Cardiac septum (tissue), 1 donor: ENCODE measurements at regions not wholly inside any gene's neighbourhood (a gene's known extent, or its start where the extent isn't known, plus 50 kb on each side); places are given as distances from the start of the nearest gene placed in this dataset.
"Not testable (repeated sequence)": the region's sequence is repeated elsewhere in the genome, so short reads cannot be mapped to it uniquely, and the experiment has no call there.

Experiments used
- DNase-seq: peaks from one replicate; pipeline ENCODE4 v3.0.0-alpha.2; 2020; ENCODE audit warnings: low spot score
- intact Hi-C: fragments of 100-400 bp; cut with DNase I; formaldehyde crosslinking; loops from one replicate; pipeline ENCODE4 v1.14.0; 2022
- donor health status: DM: no; HTN: no; CAD: no.

GRCh38 chr20:17825960-17826843 is 126.4 kb downstream of the BANF2 start:
- intact Hi-C loops, result no loop called here
- peak; percentile 26 for DNase-seq

- DNase-seq, result peak; percentile 67
Measured at GRCh38 chr20:17825252-17825959, 125.6 kb downstream of the BANF2 start.

DNA sequence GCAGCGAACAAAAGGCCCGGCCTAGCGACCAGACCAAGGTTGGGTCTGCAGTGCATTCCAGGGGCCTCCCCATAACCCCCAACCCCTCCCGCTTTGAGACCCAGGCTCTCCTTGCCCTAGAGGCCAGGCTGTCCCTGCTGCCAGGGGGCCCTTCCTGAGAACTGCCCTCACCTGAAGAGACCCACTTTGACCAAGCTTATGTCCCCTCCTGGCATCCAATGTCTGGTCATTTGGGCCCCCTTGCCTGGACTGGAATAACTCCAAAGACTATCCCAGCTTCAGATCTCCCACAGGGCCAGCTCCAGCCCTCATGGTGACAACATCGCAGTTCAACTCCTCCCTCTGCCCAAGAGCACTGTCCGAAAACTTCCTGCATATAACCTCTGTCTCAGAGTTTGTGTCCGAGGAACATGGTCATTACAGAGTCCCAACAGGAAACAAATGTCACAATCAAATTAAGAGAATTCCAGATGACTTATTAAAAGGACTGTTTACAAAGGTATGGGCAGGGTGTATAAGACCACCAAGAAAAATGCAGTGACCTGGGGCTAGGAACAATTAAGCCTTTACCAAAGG is 125.0 kb downstream of the BANF2 start:
- intact Hi-C loops, result no loop called here
- peak; percentile 55 for DNase-seq

More at GRCh38 chr20:17825252-17825959, 125.6 kb downstream of the BANF2 start:
- intact Hi-C loops, result no loop called here

DNA sequence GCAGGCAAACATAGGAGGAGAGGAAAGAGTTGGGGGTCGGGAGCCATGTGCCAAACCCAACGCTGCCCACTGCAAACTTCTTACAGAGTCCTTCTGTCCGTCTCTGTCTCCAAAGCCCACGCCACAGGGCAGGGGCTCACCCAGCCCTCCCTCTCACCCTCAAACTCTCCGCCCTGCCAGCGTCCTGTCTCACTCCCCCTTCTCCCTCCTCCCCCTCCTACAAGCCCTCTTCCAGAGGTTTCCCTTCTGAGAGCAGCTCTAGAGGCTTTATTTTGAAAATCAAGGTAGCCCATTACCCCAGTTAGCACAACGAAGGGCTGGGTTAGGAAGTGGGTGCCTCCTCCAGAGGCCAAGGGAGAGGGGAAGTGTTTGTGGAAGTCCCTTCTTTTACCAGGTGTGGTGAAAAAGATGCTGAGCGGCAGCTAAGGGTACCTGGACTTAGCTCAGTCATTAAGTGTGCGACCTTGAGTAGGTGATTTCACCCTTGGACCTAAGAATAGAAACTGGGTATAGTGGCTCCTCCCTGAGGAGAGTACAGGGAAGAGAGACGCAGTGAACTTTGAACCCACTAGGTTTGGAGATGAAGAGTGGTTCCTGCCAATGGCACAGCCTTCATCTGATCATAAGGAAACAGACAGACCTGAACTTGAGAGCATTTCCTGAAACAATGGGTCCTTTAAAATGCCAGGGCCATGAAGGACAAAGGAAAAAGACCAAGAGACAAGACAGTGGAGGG is 123.8 kb downstream of the BANF2 start:
- intact Hi-C loops, result no loop called here
- peak; percentile 29 for DNase-seq

GRCh38 chr20:17822540-17823408 is 123.0 kb downstream of the BANF2 start:
- DNase-seq, result peak; percentile 44
- intact Hi-C loops, result no loop called here

DNA sequence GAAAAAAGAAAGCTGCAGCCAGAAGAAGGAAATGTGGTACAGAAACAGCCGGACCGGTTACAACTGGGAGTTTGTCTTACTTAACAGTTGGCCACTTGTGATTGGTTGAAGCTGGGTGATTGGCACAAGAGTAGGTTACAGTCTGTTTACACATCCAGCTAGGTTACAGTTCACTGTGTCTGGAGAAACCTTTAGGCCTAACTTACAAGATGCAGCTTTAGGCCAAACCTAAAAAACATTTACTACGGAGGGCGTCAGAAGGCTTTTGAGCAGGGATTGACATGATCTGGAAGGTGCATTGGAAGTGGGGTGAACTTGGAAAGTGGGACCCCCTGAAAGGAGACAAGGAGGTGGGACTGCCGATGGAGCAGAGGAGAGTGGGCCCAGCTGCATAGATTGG is 122.3 kb downstream of the BANF2 start:
- intact Hi-C loops, result no loop called here
- peak; percentile 58 for DNase-seq

GRCh38 chr20:17821606-17822005 is 121.8 kb downstream of the BANF2 start:
- intact Hi-C loops, result not testable (repeated sequence)
- DNase-seq, result peak; percentile 38

DNA sequence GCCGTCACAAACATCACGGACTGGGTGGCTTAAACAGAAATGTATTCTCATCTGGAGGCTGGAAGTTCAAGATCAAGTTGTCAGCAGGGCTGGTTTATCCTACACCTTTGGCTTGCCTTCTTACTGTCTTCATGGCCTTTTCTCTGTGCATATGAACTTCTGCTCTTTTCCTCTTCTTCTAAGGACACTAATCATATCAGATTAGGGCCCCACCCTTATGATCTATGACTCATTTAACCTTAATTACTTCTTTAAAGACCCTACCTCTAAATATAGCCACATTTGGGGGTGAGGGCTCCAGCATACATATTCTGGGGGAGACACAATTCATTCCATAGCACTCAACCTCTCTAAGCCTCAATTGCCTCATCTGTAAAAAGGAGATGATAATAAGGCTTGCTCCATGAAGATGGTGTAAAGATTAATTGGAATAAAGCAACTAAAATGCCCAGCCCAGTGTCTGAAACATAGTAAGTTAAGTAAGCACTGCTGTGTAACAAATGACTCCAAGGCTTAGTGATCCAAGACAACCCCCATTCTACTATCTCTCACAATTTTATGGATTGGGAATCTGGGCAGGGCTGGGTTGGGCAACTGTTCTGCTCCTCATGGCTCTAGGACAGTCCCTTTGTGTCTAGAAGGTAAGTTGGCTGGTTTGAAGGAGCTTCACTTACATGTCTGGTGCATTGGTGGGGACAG is 119.8 kb downstream of the BANF2 start:
- intact Hi-C loops, result no loop called here
- DNase-seq, result no peak

DNA sequence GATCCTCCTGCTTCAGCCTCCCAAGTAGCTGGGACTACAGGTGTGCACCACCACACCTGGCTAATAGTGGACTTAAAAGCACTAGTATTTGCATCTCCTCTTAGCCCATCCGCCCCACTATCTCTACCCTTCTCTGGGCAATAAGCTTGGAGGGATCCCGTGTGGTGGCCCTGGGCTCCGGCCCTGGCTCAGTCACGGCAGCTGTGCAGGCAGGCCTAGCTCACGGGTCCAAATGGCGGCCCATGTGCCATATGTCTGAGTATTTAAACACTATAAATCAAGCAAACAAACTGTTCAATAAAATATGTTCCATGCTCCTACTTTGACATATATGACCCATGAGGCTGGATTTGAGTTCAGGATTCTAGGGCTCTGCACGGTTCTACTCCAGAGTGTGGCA is 118.4 kb downstream of the BANF2 start:
- intact Hi-C loops, result no loop called here
- DNase-seq, result peak; percentile 31

GRCh38 chr20:17816804-17817587 is 117.2 kb downstream of the BANF2 start:
- intact Hi-C loops, result no loop called here
- no peak for DNase-seq

GRCh38 chr20:17811628-17811965 is 111.8 kb downstream of the BANF2 start:
- intact Hi-C loops, result no loop called here
- no peak for DNase-seq

GRCh38 chr20:17810847-17811627 is 111.3 kb downstream of the BANF2 start:
- no peak for DNase-seq
- intact Hi-C loops, result no loop called here

GRCh38 chr20:17810062-17810631 is 110.4 kb downstream of the BANF2 start:
- DNase-seq, result no peak
- intact Hi-C loops, result no loop called here

DNA sequence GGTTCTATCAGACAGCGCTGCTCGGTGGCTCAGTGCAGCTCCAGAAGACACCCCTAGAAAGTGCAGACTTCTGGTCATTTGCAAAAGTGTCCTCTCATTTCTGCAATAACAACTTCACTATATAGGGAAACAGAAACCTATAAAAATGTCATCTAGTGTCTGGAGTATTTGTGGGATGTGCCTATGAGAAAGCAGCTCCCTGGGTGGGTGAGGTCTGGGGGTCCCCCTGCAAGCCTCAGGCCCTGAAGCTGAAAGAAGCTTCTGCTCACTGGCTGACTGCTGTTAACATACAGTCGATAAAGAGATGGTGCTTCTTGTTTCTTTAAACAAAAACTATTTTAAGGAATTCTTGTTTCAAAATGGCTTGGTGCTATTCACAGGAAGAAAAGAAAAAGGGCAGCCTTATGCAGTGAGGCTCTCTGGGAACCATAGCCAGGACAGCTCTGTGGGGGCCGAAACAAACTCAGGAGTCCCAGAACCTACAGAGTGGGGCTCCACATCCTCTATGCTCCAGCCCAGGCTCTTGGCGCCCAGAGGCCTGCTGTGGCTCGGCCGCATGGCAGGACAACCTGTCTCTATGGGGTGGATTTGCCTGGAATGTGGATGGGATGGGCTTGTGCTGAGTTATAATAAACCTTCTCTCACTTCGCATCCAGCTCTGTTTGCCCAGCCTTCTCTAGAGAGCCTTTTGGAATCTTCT is 109.7 kb downstream of the BANF2 start:
- intact Hi-C loops, result loop anchor here (5.0 kb wide), 1 partner anchor 33 kb away; no protein-coding TSS in a partner anchor
- DNase-seq, result no peak

GRCh38 chr20:17808782-17809181 is 109.0 kb downstream of the BANF2 start:
- DNase-seq, result no peak
- intact Hi-C loops, result loop anchor here (5.0 kb wide), 1 partner anchor 34 kb away; no protein-coding TSS in a partner anchor

- no peak for DNase-seq
- intact Hi-C loops, result loop anchor here (5.0 kb wide), 1 partner anchor 34 kb away; no protein-coding TSS in a partner anchor
Measured at GRCh38 chr20:17808357-17808756, 108.6 kb downstream of the BANF2 start.
